Keratinocyte (primary cell): ENCODE measurements at regions not wholly inside any gene's neighbourhood (a gene's known extent, or its start where the extent isn't known, plus 50 kb on each side); places are given as distances from the start of the nearest gene placed in this dataset.
"Not testable (repeated sequence)": the region's sequence is repeated elsewhere in the genome, so short reads cannot be mapped to it uniquely, and the experiment has no call there.

Experiments used
- DNase-seq: peaks from one replicate; pipeline ENCODE4 v3.0.0-alpha.2; 2011; ENCODE audit warnings: low read depth, missing footprints, low spot score
- FAIRE-seq: peaks from 2 replicates; lab custom pipeline; 2011; peaks lifted over from hg19 to GRCh38; lab: Jason Lieb, UNC
- H2AFZ ChIP-seq: 2 replicates; pipeline ENCODE4 v1.6.0; 2012; ENCODE audit warnings: low read length, control low read depth, inconsistent platforms; ENCODE audit not compliant: control insufficient read depth
- H3K27ac ChIP-seq: 2 replicates; pipeline ENCODE4 v1.5.1; 2011; ENCODE audit warnings: low read length; ENCODE audit not compliant: control insufficient read depth, insufficient read depth
- H3K27me3 ChIP-seq: 3 replicates; pipeline ENCODE4 v1.6.0; 2011; ENCODE audit warnings: low read length; ENCODE audit not compliant: control insufficient read depth, insufficient read depth; ENCODE audit errors: extremely low read depth
- H3K36me3 ChIP-seq, 2 experiments: 2 replicates in 1 of 2; 3 replicates in 1 of 2; pipeline ENCODE4 v1.5.1; 2011; ENCODE audit warnings: low read length in 2 of 2, mild to moderate bottlenecking in 1 of 2; ENCODE audit not compliant: control insufficient read depth in 2 of 2, insufficient read depth in 2 of 2; ENCODE audit errors: extremely low read depth in 1 of 2
- H3K4me1 ChIP-seq: 3 replicates; pipeline ENCODE4 v1.5.1; 2011; ENCODE audit warnings: low read length; ENCODE audit not compliant: control insufficient read depth, insufficient read depth; ENCODE audit errors: extremely low read depth
- H3K4me2 ChIP-seq: 3 replicates; pipeline ENCODE4 v1.6.0; 2011; ENCODE audit warnings: low read depth, low read length; ENCODE audit not compliant: control insufficient read depth, insufficient read depth; ENCODE audit errors: extremely low read depth
- H3K4me3 ChIP-seq, 3 experiments: fragments of 200-600 bp in 1 of 3; sonication (generic) in 1 of 3; 2 replicates in 2 of 3; 3 replicates in 1 of 3; pipeline ENCODE4 v1.5.1; 2011 to 2016; ENCODE audit warnings: low read length in 3 of 3, mild to moderate bottlenecking in 3 of 3, control low read depth in 2 of 3, inconsistent platforms in 1 of 3, low read depth in 1 of 3, mixed read lengths in 1 of 3, mixed run types in 1 of 3, moderate library complexity in 1 of 3; ENCODE audit not compliant: control insufficient read depth in 2 of 3, insufficient read depth in 2 of 3; ENCODE audit errors: extremely low read depth in 1 of 3
- H3K79me2 ChIP-seq: 2 replicates; pipeline ENCODE4 v1.6.0; 2012; ENCODE audit warnings: low read length; ENCODE audit not compliant: control insufficient read depth, insufficient read depth
- H3K9ac ChIP-seq: 3 replicates; pipeline ENCODE4 v1.6.0; 2011; ENCODE audit warnings: low read length; ENCODE audit not compliant: control insufficient read depth, insufficient read depth; ENCODE audit errors: extremely low read depth
- H3K9me1 ChIP-seq: 3 replicates; pipeline ENCODE4 v1.6.0; 2011; ENCODE audit warnings: low read length; ENCODE audit not compliant: control insufficient read depth, insufficient read depth; ENCODE audit errors: extremely low read depth
- H3K9me3 ChIP-seq: 2 replicates; pipeline ENCODE4 v1.5.1; 2012; ENCODE audit warnings: low read depth, low read length; ENCODE audit not compliant: control insufficient read depth
- H4K20me1 ChIP-seq: 3 replicates; pipeline ENCODE4 v1.6.0; 2011; ENCODE audit warnings: low read length; ENCODE audit not compliant: control insufficient read depth, insufficient read depth; ENCODE audit errors: extremely low read depth
- EZH2 ChIP-seq: IDR thresholded peaks from one replicate; pipeline ENCODE4 v1.6.1; 2012; ENCODE audit warnings: inconsistent platforms, mild to moderate bottlenecking, low read length, moderate library complexity
- dilution Hi-C: fragments of 300-500 bp; cut with MboI; formaldehyde crosslinking; loops from one replicate; pipeline ENCODE4 v1.7.0; 2020; ENCODE audit warnings: low sequenced_read_pairs; ENCODE audit not compliant: extremely low pct_ligation_motif_present
- TF ChIP-seq, protein P1 (sequence below), 3 experiments: IDR thresholded peaks in 1 of 3; conservative IDR thresholded peaks in 1 of 3; optimal IDR thresholded peaks in 1 of 3; 2 replicates in 2 of 3; 3 replicates in 1 of 3; pipeline versions ENCODE3 to v1.5.1; 2011; ENCODE audit warnings: low read length in 3 of 3, mild to moderate bottlenecking in 3 of 3, moderate library complexity in 2 of 3, control low read depth in 1 of 3, inconsistent platforms in 1 of 3; ENCODE audit not compliant: insufficient read depth in 2 of 3; ENCODE audit errors: extremely low read depth in 1 of 3

DNA sequence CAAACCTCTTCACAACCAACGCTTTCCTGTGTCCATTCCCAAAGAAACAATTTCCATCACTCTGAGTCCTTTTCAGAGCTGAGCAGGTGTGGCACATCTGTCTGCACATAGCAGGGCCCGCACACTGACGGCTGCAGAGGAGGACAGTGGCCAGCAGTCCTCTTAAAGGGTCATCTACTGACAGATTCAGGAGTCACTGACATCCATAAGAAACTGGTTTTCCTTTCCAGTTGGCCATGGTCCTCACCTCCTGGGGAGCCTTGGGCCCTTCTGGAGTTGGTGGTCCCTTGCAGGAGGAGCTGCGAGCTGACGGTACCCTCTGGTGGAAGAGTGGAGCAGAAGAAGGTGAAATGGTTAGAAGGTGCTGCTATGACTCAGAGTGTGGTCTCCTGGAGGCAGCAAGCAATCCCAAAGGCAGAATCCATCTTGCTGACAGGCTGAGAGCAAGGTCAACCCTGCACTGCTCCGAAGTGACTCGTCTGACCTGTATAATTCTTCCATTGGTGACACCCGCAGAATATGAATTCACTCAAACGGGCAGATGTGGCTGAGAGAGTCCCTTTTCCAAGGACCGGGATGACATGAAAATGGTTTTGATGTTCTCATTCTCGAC lies 278.5 kb upstream of the C1orf174 start:
- no peak for FAIRE-seq
- H3K36me3 ChIP-seq = no peaks in the 10 kb centered on the region
- no peaks in the 10 kb centered on the region for H3K4me1 ChIP-seq
- TF ChIP-seq, protein P1, sequence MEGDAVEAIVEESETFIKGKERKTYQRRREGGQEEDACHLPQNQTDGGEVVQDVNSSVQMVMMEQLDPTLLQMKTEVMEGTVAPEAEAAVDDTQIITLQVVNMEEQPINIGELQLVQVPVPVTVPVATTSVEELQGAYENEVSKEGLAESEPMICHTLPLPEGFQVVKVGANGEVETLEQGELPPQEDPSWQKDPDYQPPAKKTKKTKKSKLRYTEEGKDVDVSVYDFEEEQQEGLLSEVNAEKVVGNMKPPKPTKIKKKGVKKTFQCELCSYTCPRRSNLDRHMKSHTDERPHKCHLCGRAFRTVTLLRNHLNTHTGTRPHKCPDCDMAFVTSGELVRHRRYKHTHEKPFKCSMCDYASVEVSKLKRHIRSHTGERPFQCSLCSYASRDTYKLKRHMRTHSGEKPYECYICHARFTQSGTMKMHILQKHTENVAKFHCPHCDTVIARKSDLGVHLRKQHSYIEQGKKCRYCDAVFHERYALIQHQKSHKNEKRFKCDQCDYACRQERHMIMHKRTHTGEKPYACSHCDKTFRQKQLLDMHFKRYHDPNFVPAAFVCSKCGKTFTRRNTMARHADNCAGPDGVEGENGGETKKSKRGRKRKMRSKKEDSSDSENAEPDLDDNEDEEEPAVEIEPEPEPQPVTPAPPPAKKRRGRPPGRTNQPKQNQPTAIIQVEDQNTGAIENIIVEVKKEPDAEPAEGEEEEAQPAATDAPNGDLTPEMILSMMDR (optimal IDR thresholded peaks at IDR 0.05 in 1 of 3, IDR thresholded peaks at IDR 0.05 in 1 of 3, conservative IDR thresholded peaks at IDR 0.05 in 1 of 3; ENCODE audit: extremely low read depth in 1 of 3, insufficient read depth in 2 of 3, low read length in 3 of 3) = no peak
- TF ChIP-seq EZH2 = no peak
- no peak overlapping the region for H2AFZ ChIP-seq
- H3K4me3 ChIP-seq = no peak overlapping the region
- no peak overlapping the region for H3K27ac ChIP-seq
- H3K79me2 ChIP-seq = no peaks in the 10 kb centered on the region
- H3K27me3 ChIP-seq = no peaks in the 10 kb centered on the region
- peaks cover 16% of the 10 kb centered on the region for H3K9me3 ChIP-seq
- H3K4me2 ChIP-seq = no peak overlapping the region
- dilution Hi-C loops = no loop called here
- H3K9ac ChIP-seq = no peak overlapping the region
- no peak for DNase-seq
- H3K9me1 ChIP-seq = no peaks in the 10 kb centered on the region
- no peaks in the 10 kb centered on the region for H4K20me1 ChIP-seq

DNA sequence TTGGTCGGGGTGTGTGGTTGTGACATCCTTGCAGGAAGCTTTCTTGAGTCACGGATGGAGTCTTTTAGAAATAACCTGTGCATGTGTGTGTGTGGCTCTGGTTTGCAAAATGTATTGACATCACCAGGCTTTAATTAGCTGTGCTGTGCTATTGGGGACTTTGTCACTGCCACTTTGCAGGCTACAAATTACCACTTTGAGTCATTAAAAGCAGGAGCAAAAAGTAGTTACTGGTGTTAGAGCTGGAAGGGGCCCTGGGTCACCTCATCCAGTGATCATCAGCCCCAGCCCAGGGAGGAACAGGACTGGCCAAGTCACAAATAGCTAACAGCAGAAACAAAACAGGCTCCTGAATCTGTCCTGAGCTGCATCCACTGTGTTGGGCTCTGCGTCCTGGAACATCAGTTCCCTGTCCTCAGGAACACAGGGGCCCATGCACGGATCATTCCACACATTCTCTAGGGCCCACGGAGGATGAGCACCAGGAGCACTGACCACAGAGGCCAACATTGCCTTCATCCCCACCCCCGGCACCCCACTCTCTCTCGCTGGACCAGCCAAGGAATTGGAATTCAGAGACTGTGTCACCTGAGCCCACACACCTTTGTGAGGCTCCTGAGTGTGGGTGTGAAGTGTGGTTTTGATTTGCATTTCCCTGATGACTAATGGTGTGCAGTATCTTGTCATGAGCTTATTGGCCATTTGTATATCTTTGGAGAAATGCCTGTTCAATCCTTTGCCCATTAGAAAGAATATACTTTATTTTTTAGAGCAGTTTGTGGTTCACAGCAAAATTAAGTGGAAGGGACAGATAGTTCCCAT lies 280.1 kb upstream of the C1orf174 start:
- DNase-seq = no peak
- no peaks in the 10 kb centered on the region for H3K79me2 ChIP-seq
- H3K9ac ChIP-seq = no peak overlapping the region
- no peaks in the 10 kb centered on the region for H3K27me3 ChIP-seq
- H3K4me1 ChIP-seq = no peaks in the 10 kb centered on the region
- dilution Hi-C loops = no loop called here
- TF ChIP-seq, protein P1 (optimal IDR thresholded peaks at IDR 0.05 in 1 of 3, IDR thresholded peaks at IDR 0.05 in 1 of 3, conservative IDR thresholded peaks at IDR 0.05 in 1 of 3; ENCODE audit: extremely low read depth in 1 of 3, insufficient read depth in 2 of 3, low read length in 3 of 3) = no peak
- no peak for TF ChIP-seq EZH2
- H3K36me3 ChIP-seq = no peaks in the 10 kb centered on the region
- no peak overlapping the region for H3K4me2 ChIP-seq
- H3K9me1 ChIP-seq = no peaks in the 10 kb centered on the region
- no peak for FAIRE-seq
- H3K27ac ChIP-seq = no peak overlapping the region
- peaks cover 16% of the 10 kb centered on the region for H3K9me3 ChIP-seq
- H4K20me1 ChIP-seq = no peaks in the 10 kb centered on the region
- no peak overlapping the region for H3K4me3 ChIP-seq
- no peak overlapping the region for H2AFZ ChIP-seq

DNA sequence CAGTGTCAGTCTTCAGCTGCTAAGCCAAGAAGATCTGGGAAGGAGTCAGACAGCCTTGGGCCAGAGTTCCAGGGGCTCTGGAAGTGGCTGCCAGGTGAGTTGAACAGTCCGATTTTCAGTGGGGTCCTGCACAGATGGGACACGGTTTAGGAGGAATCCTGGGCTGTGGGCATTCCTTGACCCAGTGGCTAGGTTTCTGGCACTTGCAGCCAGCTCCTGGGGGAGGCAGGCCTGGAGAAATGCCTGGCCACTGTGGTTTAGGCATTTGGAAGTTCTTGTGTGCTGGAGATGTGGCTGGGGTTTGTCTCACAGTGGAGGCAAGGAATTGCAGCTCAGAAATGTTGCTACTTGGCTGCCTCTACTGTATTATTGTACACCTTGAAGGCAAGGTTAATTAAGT lies 286.4 kb upstream of the C1orf174 start:
- H4K20me1 ChIP-seq, H3K9me1 ChIP-seq, H3K27ac ChIP-seq, DNase-seq, H3K36me3 ChIP-seq, H3K27me3 ChIP-seq, H3K79me2 ChIP-seq, H3K4me1 ChIP-seq, H3K9ac ChIP-seq, H3K4me3 ChIP-seq, H3K4me2 ChIP-seq, dilution Hi-C loops, H3K9me3 ChIP-seq, H2AFZ ChIP-seq, FAIRE-seq: not testable (repeated sequence)
